ENCODE measurements at regions not wholly inside any gene's neighbourhood (a gene's known extent, or its start where the extent isn't known, plus 50 kb on each side); places are given as distances from the start of the nearest gene placed in this dataset.
A peak's percentile ranks its signal among the peaks of the same experiment; 100 is the strongest.
"Not testable (repeated sequence)": the region's sequence is repeated elsewhere in the genome, so short reads cannot be mapped to it uniquely, and the experiment has no call there.

DNA sequence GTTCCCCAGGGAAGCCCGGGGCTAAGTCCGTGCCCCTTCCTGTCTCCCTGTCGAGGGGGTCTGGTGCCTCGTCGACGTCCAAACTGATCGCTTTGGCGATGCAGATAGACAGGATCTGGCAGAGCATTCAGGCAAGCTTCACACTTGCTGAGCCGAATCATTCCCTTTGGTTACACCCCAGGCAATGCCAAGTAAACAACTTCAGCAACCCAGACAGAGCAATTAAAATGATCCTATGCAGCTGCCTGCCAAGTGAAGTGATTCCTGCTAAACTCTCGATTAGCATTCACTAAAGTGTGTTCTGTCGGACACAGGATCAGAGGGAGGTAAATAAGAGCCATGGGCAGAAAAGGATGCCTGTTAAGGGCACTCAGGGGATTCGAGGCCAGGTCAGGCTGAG is 108.2 kb upstream of the RAB12 start:
- DNase-seq, result no peak

DNA sequence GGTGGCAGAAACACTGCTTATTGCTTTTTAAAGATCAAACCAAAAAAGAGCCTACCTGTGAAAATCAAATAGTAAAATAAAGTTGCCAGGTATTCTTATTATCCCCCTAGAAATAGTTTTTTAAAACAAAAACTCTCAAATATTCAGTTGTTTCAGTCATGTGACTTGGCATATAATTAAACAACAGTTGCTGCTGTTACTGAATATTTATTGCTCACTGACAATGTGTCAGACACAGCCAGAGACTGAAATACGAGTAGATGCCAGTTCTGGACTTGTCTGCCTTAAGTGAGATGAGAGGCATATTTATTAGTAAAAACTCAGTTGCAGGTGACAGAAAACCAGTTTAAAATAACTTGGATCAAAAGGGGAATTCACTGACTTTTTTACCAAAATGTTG is 106.0 kb upstream of the RAB12 start:
- no peak for DNase-seq

GRCh38 chr18:8504424-8504823 is 104.8 kb upstream of the RAB12 start:
- DNase-seq, result no peak

GRCh38 chr18:8504880-8505435 is 104.3 kb upstream of the RAB12 start:
- DNase-seq, result no peak

GRCh38 chr18:8506251-8507049 is 102.8 kb upstream of the RAB12 start:
- DNase-seq, result no peak

DNA sequence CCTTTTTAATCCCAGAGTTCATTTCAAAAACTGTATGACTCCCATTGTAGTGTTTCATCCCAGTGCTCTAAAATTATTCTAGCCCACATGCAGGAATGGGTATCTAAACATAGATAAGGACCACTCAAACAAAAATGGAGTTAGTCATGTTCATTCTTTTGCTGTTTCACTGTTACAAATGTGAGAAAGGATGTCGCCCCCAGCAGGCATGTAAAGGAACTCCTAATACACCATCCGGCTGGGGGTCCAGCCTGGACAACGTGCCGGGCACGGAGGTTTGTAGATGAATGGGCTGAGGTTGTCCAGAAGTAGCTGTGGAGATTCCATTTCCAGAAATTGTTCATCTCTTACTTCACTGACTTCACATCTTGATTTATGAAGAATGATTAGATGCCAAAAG is 101.9 kb upstream of the RAB12 start:
- no peak for DNase-seq

DNA sequence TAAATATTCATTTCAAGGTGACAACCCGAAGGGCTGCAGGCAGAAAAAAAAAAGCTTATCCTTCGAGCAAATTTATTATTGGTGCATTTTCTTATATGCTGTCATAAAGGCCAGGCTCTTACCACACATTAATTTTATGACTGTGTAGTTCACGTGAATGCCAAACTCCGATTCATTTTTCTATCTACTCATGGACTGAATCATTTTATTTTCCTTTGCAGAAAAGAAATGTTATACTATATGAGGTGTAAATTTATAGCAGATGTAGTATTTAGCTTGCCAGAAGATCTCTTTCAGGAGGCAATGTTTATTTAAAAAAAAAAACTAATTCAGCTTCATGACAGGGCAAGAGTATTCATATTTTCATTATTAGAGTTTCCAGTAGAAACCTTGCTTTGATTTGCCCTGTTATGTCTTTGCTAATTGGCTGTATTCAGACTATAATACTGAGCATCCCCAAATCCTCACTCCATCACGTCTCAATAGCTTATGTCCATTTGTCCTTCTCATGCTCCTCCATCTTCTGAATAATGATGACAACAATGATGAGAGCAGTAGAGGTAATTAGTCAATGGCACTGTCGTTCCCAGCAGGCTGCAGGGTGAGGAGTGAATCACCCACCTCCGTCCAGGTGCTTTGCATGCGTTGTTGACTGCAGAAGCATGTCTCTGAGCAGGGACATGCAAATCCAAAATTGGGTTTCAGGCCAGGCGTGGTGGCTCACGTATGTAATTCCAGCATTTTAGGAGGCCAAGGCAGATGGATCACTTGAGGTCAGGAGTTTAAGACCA is 101.1 kb upstream of the RAB12 start:
- no peak for DNase-seq

DNA sequence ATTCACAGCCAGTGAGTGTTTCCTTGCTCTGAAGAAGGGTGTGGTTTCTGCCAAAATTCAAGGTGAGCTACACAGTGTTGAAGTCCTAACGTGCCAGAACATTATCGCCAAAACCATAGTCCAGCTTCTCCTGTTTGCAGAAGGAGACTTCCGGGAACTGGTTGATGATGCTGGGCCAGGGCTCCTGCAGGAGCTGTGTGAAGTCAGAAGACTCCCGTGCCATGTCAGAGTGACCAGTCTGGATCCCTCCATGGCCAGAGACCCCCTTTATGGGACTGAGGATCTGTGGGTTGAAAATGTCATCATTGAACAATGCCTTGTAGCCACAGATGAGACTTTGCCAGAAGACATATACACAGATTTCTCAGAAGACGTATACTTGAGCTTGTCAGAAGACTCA is 96.0 kb upstream of the RAB12 start:
- DNase-seq, result no peak

GRCh38 chr18:8514409-8514808 is 94.8 kb upstream of the RAB12 start:
- no peak for DNase-seq

DNA sequence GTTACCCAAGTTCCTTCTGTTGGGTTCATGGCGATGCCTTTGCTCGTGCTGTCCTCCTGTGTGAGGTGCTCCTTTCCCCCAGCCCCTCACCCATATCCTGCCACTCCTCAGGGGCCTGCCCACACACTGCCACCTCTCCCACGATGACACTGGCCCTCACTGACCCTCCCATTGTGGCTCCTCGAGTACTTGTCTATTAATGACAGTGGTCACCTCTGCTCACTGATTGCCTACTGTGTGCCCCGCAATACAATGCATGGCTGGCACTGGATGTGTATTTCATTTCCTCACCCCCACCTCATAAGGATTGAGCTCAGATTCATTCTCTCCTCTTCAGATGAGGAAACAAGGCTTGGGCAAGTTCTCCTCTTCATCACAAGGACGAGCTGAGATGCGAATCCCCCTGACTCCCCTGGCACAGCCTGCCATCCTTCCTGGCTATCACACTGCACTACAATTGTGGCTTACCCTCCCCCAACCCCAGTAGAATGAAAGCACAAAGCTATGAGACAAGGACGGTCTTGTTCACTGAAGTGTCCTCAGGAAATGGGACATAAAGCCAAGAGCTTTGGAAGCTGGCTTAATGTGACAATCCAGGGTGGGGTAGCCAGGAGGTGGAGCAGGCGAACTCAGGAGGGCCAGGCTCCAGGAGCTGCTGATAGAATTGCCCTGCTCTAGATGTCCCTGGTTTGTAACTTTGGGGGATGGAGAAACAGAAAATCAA is 93.9 kb upstream of the RAB12 start:
- DNase-seq, result no peak

DNA sequence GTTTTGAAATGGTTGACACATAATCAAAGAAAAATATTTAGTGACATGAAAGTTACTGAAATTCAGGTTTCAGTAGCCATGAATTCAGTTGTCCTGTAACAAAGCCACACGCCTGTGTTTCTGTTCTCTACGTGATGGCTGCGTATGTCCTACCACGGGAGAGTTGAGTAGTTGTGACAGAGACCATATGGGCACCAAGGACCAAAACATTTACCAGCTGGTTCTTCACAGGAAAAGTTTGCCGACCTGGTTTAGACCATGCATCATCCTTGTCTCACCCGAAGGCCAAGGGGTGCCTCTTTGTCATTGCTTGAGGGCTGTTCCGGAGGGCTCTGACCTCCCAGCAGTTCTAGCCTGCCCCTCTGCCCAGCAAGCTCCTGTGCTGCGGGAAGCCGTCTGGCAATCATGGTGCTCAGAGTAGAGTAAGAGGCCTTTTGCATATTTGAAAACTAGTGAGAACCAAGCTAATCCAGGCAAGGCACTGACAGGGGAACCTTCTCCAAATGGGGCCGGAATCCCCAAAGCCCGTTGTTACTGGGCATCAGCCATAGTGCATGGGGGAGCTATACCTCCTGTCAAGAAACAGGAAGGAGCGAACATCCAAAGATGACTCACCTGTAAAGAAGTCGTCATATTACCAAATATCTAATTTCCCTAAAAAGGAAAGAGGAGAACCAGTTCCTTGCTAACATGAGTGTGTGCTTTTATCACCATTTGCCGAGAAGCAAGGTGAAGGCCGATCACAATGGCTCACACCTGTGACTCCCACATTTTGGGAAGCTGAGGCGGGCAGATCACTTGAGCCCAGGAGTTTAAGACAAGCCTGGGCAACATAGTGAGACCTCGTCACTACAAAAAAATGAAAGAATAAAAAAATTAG is 92.6 kb upstream of the RAB12 start:
- DNase-seq, result peak; percentile 4

- no peak for DNase-seq
Observed at GRCh38 chr18:8517276-8517675, 92.0 kb upstream of the RAB12 start.

- DNase-seq, result no peak
Observed at GRCh38 chr18:8519102-8519501, 90.1 kb upstream of the RAB12 start.

GRCh38 chr18:8520266-8520665 is 89.0 kb upstream of the RAB12 start:
- DNase-seq, result no peak

GRCh38 chr18:8522756-8523155 is 86.5 kb upstream of the RAB12 start:
- no peak for DNase-seq

- peak; percentile 86 for DNase-seq
Observed at GRCh38 chr18:8525692-8526091, 83.5 kb upstream of the RAB12 start.

DNA sequence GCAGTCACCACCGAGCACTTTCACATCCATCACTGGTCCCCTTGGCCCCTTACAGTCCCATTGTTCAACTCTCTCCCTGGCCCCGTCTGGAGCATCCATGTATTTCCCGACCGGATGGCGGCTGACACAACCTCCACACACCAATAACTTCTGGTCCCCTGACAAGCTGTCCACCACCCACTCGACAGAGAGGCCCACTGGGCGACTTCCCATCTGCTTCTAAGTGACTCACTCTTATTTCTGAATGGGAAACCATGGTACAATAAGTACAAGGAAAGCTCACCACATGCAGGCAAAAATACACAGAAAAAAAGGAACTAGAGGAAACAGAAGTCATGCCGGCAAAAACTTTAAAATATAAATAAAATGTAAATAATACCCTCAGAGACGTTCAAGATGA is 82.9 kb upstream of the RAB12 start:
- peak; percentile 91 for DNase-seq

- DNase-seq, result peak; percentile 91
Observed at GRCh38 chr18:8529609-8530008, 79.6 kb upstream of the RAB12 start.

GRCh38 chr18:8531084-8531483 is 78.2 kb upstream of the RAB12 start:
- DNase-seq, result not testable (repeated sequence)

DNA sequence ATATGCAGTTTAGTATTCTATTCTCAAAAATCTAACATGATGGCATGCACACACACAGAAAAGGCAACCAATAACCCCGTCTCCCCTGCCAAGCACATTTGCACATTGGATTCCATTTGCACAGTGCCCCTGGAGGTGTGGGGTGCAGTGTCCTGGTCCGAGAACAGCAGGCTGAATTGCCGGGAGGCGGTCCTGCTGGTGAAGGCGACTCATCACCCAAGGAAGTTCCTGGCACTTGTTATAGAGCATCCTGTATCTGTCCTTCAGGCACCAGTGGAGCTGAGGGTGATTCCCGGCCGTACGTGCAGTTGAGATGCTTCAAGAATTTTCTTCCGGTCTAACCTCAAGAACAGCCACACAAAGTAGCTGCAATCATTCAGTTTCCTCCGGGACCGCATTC is 73.0 kb upstream of the RAB12 start:
- no peak for DNase-seq

- DNase-seq, result no peak
Observed at GRCh38 chr18:8536922-8537321, 72.3 kb upstream of the RAB12 start.

DNA sequence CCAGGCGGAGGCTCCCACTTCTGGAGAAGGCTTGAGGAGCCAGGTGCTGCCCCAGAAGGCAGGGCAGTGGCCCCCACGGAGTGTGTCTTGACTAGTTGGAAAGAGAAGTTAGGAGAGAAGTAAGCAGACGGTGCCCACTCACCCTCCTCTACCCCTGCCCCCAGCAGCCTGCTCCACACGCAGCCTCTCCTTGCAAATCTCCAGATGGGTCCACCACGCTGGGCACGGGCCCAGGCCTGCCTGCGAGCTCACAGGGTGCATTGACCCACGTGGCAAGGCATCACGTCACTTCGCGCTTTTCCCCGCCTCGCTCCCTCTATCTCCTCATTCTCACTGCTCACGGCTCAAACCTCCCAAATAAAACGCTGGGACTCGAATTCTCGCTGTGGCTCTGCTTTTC is 71.8 kb upstream of the RAB12 start:
- no peak for DNase-seq
